SK-N-MC (cell line): ENCODE measurements at regions not wholly inside any gene's neighbourhood (a gene's known extent, or its start where the extent isn't known, plus 50 kb on each side); places are given as distances from the start of the nearest gene placed in this dataset.
"Not testable (repeated sequence)": the region's sequence is repeated elsewhere in the genome, so short reads cannot be mapped to it uniquely, and the experiment has no call there.

Experiments used
- EZH2 ChIP-seq: fragments of 200-600 bp; sonication (generic); IDR thresholded peaks from one replicate; pipeline ENCODE4 v1.6.1; 2017; ENCODE audit warnings: antibody characterized with exemption
- FOXP2 ChIP-seq: optimal IDR thresholded peaks from 2 replicates; pipeline ENCODE3; 2011; ENCODE audit warnings: mild to moderate bottlenecking, moderate library complexity; ENCODE audit not compliant: insufficient read depth; ENCODE audit errors: extremely low read length, control extremely low read depth
- POLR2AphosphoS5 ChIP-seq: IDR thresholded peaks from 2 replicates; pipeline ENCODE4 v1.6.1; 2012; ENCODE audit warnings: mild to moderate bottlenecking, low read depth, low read length, borderline replicate concordance

GRCh38 chr13:22916276-22916675, 264.5 kb upstream of the SGCG start:
- TF ChIP-seq POLR2AphosphoS5, EZH2, FOXP2: not testable (repeated sequence)
